K562 (cell line): ENCODE measurements at regions not wholly inside any gene's neighbourhood (a gene's known extent, or its start where the extent isn't known, plus 50 kb on each side); places are given as distances from the start of the nearest gene placed in this dataset.

Experiments used
- BDP1 ChIP-seq: IDR thresholded peaks from 3 replicates; pipeline ENCODE4 v1.6.1; 2011; ENCODE audit not compliant: insufficient read length, insufficient read depth
- FOXJ3 ChIP-seq: sonication (generic); formaldehyde crosslinking; IDR thresholded peaks from 2 replicates; pipeline ENCODE4 v1.4.0; 2020; ENCODE audit warnings: mild to moderate bottlenecking, missing genetic modification reagents
- JUND ChIP-seq, 2 experiments: IDR thresholded peaks; 2 replicates in 1 of 2; 3 replicates in 1 of 2; pipeline ENCODE4 v1.6.1; 2011; ENCODE audit warnings: borderline replicate concordance in 2 of 2, low read depth in 2 of 2, low read length in 2 of 2, improper control_type of control experiment in 1 of 2, missing biosample characterization in 1 of 2, missing genetic modification characterization in 1 of 2, missing genetic modification reagents in 1 of 2
- SMARCC2 ChIP-seq: fragments of 450-650 bp; IDR thresholded peaks from 2 replicates; pipeline ENCODE4 v1.6.1; 2017; ENCODE audit warnings: antibody characterized with exemption, moderate library complexity, mild to moderate bottlenecking, low read depth
- SREBF2 ChIP-seq: sonication (generic); formaldehyde crosslinking; IDR thresholded peaks from 2 replicates; pipeline ENCODE4 v1.4.0; 2020; ENCODE audit warnings: mild to moderate bottlenecking, missing genetic modification reagents
- TF ChIP-seq, protein P1 (sequence below): sonication (generic); formaldehyde crosslinking; IDR thresholded peaks from 2 replicates; pipeline ENCODE4 v1.8.0; 2022; ENCODE audit warnings: missing genetic modification reagents, mild to moderate bottlenecking, borderline replicate concordance
- TF ChIP-seq, protein P2 (sequence below), 3 experiments: IDR thresholded peaks in 2 of 3; conservative IDR thresholded peaks in 1 of 3; 2 replicates each; pipeline ENCODE4 v1.5.1; 2011 to 2012; ENCODE audit warnings: low read length in 3 of 3, mild to moderate bottlenecking in 3 of 3, control low read depth in 2 of 3, improper control_type of control experiment in 1 of 3, inconsistent platforms in 1 of 3, low read depth in 1 of 3, mixed read lengths in 1 of 3, moderate library complexity in 1 of 3; ENCODE audit not compliant: insufficient read depth in 2 of 3
- TF ChIP-seq, protein P3 (sequence below): sonication (generic); formaldehyde crosslinking; IDR thresholded peaks from 2 replicates; pipeline ENCODE4 v1.9.0; 2022; ENCODE audit warnings: mild to moderate bottlenecking, missing genetic modification reagents
- TF ChIP-seq, protein P4 (sequence below): sonication (generic); formaldehyde crosslinking; IDR thresholded peaks from 2 replicates; pipeline ENCODE4 v1.5.0; 2020; ENCODE audit warnings: missing genetic modification reagents
- TF ChIP-seq, protein P5 (sequence below): sonication (generic); formaldehyde crosslinking; IDR thresholded peaks from 2 replicates; pipeline ENCODE4 v1.9.0; 2022; ENCODE audit warnings: mild to moderate bottlenecking, missing genetic modification reagents

DNA sequence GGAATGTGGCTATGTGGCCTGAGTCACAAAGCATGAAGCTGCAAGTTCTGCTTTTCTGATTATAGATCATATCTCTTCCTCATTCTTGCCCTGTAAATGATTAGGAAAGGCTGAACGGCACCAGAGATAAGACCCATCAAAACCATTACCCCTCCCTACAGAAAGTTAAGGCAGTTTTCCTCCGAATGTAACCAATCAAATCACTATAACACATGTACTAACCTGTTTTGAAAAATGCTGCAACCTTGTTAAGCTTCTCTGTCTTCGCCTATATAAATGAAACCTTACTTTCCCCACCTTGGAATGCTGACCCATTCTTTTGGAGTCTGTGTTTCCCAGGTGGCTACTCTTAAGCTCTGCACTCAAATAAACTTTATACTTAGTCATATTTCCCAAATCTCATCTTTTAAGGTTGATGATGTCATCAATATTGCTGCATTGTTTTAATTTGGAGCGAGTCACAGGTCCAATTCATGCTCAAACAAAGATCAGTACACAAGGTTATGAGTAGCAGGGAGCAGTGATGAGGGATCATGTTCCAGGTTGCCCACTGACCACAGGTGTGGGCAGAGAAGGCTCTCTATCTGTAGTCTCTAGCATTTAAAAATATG lies 662.3 kb downstream of the IRS1 start:
- no peak for TF ChIP-seq JUND (IDR thresholded peaks at IDR 0.05; ENCODE audit: borderline replicate concordance, low read depth, low read length)
- no peak; the same call in 2 of the 3 replicates for TF ChIP-seq JUND (tag; IDR thresholded peaks at IDR 0.05; ENCODE audit: borderline replicate concordance, low read depth, low read length)
- no peak for TF ChIP-seq FOXJ3 (CRISPR knock-in tag)
- TF ChIP-seq, protein P1, sequence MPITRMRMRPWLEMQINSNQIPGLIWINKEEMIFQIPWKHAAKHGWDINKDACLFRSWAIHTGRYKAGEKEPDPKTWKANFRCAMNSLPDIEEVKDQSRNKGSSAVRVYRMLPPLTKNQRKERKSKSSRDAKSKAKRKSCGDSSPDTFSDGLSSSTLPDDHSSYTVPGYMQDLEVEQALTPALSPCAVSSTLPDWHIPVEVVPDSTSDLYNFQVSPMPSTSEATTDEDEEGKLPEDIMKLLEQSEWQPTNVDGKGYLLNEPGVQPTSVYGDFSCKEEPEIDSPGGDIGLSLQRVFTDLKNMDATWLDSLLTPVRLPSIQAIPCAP (CRISPR knock-in tag), result no peak
- TF ChIP-seq, protein P2, sequence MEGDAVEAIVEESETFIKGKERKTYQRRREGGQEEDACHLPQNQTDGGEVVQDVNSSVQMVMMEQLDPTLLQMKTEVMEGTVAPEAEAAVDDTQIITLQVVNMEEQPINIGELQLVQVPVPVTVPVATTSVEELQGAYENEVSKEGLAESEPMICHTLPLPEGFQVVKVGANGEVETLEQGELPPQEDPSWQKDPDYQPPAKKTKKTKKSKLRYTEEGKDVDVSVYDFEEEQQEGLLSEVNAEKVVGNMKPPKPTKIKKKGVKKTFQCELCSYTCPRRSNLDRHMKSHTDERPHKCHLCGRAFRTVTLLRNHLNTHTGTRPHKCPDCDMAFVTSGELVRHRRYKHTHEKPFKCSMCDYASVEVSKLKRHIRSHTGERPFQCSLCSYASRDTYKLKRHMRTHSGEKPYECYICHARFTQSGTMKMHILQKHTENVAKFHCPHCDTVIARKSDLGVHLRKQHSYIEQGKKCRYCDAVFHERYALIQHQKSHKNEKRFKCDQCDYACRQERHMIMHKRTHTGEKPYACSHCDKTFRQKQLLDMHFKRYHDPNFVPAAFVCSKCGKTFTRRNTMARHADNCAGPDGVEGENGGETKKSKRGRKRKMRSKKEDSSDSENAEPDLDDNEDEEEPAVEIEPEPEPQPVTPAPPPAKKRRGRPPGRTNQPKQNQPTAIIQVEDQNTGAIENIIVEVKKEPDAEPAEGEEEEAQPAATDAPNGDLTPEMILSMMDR (IDR thresholded peaks at IDR 0.05 in 2 of 3, conservative IDR thresholded peaks at IDR 0.05 in 1 of 3; ENCODE audit: insufficient read depth in 2 of 3, low read depth in 1 of 3, low read length in 3 of 3), result no peak
- TF ChIP-seq, protein P3, sequence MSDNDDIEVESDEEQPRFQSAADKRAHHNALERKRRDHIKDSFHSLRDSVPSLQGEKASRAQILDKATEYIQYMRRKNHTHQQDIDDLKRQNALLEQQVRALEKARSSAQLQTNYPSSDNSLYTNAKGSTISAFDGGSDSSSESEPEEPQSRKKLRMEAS (CRISPR knock-in tag), result no peak
- no peak for TF ChIP-seq SREBF2 (CRISPR knock-in tag)
- TF ChIP-seq, protein P4, sequence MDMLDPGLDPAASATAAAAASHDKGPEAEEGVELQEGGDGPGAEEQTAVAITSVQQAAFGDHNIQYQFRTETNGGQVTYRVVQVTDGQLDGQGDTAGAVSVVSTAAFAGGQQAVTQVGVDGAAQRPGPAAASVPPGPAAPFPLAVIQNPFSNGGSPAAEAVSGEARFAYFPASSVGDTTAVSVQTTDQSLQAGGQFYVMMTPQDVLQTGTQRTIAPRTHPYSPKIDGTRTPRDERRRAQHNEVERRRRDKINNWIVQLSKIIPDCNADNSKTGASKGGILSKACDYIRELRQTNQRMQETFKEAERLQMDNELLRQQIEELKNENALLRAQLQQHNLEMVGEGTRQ (CRISPR knock-in tag), result no peak
- TF ChIP-seq, protein P5, sequence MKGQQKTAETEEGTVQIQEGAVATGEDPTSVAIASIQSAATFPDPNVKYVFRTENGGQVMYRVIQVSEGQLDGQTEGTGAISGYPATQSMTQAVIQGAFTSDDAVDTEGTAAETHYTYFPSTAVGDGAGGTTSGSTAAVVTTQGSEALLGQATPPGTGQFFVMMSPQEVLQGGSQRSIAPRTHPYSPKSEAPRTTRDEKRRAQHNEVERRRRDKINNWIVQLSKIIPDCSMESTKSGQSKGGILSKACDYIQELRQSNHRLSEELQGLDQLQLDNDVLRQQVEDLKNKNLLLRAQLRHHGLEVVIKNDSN, result no peak
- TF ChIP-seq SMARCC2, result no peak
- no peak for TF ChIP-seq BDP1
